ENCODE measurements at regions not wholly inside any gene's neighbourhood (a gene's known extent, or its start where the extent isn't known, plus 50 kb on each side); places are given as distances from the start of the nearest gene placed in this dataset.

DNA sequence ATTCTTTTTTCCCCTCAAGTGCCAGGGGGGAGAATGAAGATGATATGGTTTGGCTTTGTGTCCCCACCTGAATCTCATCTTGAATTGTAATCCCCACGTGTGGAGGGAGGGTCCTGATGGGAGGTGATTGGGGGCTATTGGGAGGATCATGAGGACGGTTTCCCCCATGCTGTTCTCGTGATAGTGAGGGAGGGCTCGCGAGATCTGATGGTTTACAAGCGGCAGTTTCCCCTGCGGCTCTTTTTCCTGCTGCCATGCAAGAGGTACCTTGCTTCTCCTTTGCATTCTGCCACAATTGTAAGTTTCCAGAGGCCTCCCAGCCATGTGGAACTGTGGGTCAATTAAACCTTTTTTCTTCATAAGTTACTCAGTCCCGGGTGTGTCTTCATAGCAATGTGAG is 173.7 kb downstream of the CAND1 start:
- TF ChIP-seq, protein P1, sequence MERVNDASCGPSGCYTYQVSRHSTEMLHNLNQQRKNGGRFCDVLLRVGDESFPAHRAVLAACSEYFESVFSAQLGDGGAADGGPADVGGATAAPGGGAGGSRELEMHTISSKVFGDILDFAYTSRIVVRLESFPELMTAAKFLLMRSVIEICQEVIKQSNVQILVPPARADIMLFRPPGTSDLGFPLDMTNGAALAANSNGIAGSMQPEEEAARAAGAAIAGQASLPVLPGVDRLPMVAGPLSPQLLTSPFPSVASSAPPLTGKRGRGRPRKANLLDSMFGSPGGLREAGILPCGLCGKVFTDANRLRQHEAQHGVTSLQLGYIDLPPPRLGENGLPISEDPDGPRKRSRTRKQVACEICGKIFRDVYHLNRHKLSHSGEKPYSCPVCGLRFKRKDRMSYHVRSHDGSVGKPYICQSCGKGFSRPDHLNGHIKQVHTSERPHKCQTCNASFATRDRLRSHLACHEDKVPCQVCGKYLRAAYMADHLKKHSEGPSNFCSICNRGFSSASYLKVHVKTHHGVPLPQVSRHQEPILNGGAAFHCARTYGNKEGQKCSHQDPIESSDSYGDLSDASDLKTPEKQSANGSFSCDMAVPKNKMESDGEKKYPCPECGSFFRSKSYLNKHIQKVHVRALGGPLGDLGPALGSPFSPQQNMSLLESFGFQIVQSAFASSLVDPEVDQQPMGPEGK (CRISPR knock-in tag; IDR thresholded peaks at IDR 0.05; ENCODE audit: borderline replicate concordance) = no peak
- TF ChIP-seq, protein P2, sequence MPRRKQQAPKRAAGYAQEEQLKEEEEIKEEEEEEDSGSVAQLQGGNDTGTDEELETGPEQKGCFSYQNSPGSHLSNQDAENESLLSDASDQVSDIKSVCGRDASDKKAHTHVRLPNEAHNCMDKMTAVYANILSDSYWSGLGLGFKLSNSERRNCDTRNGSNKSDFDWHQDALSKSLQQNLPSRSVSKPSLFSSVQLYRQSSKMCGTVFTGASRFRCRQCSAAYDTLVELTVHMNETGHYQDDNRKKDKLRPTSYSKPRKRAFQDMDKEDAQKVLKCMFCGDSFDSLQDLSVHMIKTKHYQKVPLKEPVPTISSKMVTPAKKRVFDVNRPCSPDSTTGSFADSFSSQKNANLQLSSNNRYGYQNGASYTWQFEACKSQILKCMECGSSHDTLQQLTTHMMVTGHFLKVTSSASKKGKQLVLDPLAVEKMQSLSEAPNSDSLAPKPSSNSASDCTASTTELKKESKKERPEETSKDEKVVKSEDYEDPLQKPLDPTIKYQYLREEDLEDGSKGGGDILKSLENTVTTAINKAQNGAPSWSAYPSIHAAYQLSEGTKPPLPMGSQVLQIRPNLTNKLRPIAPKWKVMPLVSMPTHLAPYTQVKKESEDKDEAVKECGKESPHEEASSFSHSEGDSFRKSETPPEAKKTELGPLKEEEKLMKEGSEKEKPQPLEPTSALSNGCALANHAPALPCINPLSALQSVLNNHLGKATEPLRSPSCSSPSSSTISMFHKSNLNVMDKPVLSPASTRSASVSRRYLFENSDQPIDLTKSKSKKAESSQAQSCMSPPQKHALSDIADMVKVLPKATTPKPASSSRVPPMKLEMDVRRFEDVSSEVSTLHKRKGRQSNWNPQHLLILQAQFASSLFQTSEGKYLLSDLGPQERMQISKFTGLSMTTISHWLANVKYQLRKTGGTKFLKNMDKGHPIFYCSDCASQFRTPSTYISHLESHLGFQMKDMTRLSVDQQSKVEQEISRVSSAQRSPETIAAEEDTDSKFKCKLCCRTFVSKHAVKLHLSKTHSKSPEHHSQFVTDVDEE (CRISPR knock-in tag; IDR thresholded peaks at IDR 0.05) = no peak
- TF ChIP-seq GLIS3 (CRISPR knock-in tag; IDR thresholded peaks at IDR 0.05) = no peak
- no peak for TF ChIP-seq ZFP3 (CRISPR knock-in tag; IDR thresholded peaks at IDR 0.05)
- TF ChIP-seq SNAI2 (CRISPR knock-in tag; IDR thresholded peaks at IDR 0.05) = no peak
- no peak for TF ChIP-seq OSR1 (CRISPR knock-in tag; IDR thresholded peaks at IDR 0.05)
- TF ChIP-seq BACH2 (CRISPR knock-in tag; IDR thresholded peaks at IDR 0.05; ENCODE audit: borderline replicate concordance) = no peak
- no peak for TF ChIP-seq ZFP30 (CRISPR knock-in tag; IDR thresholded peaks at IDR 0.05)
- no peak for TF ChIP-seq ZC3H10 (CRISPR knock-in tag; IDR thresholded peaks at IDR 0.05)
- TF ChIP-seq TOX (CRISPR knock-in tag; IDR thresholded peaks at IDR 0.05; ENCODE audit: borderline replicate concordance) = no peak
- TF ChIP-seq ISL1 (CRISPR knock-in tag; IDR thresholded peaks at IDR 0.05) = no peak
- TF ChIP-seq, protein P3, sequence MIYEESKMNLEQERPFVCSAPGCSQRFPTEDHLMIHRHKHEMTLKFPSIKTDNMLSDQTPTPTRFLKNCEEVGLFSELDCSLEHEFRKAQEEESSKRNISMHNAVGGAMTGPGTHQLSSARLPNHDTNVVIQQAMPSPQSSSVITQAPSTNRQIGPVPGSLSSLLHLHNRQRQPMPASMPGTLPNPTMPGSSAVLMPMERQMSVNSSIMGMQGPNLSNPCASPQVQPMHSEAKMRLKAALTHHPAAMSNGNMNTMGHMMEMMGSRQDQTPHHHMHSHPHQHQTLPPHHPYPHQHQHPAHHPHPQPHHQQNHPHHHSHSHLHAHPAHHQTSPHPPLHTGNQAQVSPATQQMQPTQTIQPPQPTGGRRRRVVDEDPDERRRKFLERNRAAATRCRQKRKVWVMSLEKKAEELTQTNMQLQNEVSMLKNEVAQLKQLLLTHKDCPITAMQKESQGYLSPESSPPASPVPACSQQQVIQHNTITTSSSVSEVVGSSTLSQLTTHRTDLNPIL (CRISPR knock-in tag; IDR thresholded peaks at IDR 0.05; ENCODE audit: low read depth) = no peak
- no peak for TF ChIP-seq RARB (CRISPR knock-in tag; IDR thresholded peaks at IDR 0.05)

Measured in SK-N-SH treated with all-trans-retinoic acid at 6 μM for 48 hours (cell line).